ENCODE measurements at regions not wholly inside any gene's neighbourhood (a gene's known extent, or its start where the extent isn't known, plus 50 kb on each side); places are given as distances from the start of the nearest gene placed in this dataset.

DNA sequence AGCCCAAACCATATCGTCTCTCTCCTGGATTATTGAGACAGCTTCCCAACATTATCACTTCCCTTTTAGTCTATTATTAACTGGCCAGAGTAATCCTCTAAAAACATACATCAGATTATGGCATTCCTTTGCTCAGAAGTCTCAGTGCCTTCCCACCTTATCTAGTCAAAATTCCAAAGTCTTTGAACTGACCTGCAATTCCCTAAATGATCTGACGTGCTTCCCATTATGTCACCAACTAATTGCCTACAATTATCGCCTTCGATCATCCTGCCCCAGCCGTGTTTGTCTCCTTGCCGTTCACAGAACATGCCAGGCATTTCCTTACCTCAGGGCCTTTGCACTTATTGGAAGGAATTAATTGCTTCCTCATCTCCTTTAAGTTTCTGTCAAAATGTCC is 332.4 kb downstream of the IRS1 start:
- no peak for TF ChIP-seq POLR2A (IDR thresholded peaks at IDR 0.05)
- TF ChIP-seq, protein P1, sequence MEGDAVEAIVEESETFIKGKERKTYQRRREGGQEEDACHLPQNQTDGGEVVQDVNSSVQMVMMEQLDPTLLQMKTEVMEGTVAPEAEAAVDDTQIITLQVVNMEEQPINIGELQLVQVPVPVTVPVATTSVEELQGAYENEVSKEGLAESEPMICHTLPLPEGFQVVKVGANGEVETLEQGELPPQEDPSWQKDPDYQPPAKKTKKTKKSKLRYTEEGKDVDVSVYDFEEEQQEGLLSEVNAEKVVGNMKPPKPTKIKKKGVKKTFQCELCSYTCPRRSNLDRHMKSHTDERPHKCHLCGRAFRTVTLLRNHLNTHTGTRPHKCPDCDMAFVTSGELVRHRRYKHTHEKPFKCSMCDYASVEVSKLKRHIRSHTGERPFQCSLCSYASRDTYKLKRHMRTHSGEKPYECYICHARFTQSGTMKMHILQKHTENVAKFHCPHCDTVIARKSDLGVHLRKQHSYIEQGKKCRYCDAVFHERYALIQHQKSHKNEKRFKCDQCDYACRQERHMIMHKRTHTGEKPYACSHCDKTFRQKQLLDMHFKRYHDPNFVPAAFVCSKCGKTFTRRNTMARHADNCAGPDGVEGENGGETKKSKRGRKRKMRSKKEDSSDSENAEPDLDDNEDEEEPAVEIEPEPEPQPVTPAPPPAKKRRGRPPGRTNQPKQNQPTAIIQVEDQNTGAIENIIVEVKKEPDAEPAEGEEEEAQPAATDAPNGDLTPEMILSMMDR (IDR thresholded peaks at IDR 0.05), result no peak
